ENCODE measurements at regions not wholly inside any gene's neighbourhood (a gene's known extent, or its start where the extent isn't known, plus 50 kb on each side); places are given as distances from the start of the nearest gene placed in this dataset.

DNA sequence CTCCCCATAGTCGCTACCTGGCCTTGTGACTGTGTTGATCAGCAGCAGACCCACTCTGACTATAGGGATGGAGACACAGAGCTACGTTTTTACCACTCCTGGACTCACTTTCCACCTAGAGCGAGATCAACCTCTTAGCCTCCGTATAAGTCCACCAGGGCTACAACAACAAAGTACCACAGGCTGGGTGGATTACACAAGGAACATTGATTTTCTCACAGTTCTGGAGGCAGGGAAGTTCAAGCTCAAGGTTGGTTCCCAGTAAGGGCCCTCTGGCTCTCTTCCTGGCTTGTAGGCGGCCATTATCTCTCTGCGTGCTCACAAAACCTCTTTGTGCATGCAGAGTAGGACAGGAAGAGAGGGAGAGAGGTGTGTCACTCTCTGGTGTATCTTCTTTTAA, 330.4 kb upstream of the PROK2 start:
- DNase-seq = no peak

DNA sequence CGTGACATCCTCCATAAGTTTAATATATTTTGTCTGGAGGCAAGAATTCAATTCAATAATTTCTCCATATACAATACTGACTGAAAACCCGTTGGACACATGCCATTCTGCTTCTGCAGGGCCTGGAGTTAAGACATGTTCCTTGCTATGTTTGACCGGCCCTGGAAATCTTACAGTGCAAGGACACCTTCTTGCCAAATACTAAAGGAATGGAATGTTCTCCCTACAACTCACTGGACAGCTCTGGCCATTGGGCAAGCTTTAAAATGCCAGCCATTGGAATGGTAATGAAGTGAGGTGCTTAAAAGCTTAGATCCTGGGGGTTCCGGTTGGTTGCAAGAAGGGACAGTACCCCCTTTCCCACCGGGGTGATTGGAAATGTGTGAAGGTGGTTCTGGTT, 329.8 kb upstream of the PROK2 start:
- DNase-seq = no peak

GRCh38 chr3:72113964-72114363, 329.0 kb upstream of the PROK2 start:
- no peak for DNase-seq

GRCh38 chr3:72113564-72113963, 328.6 kb upstream of the PROK2 start:
- DNase-seq = no peak

- DNase-seq = no peak
Observed at GRCh38 chr3:72112435-72112834, 327.5 kb upstream of the PROK2 start.

DNA sequence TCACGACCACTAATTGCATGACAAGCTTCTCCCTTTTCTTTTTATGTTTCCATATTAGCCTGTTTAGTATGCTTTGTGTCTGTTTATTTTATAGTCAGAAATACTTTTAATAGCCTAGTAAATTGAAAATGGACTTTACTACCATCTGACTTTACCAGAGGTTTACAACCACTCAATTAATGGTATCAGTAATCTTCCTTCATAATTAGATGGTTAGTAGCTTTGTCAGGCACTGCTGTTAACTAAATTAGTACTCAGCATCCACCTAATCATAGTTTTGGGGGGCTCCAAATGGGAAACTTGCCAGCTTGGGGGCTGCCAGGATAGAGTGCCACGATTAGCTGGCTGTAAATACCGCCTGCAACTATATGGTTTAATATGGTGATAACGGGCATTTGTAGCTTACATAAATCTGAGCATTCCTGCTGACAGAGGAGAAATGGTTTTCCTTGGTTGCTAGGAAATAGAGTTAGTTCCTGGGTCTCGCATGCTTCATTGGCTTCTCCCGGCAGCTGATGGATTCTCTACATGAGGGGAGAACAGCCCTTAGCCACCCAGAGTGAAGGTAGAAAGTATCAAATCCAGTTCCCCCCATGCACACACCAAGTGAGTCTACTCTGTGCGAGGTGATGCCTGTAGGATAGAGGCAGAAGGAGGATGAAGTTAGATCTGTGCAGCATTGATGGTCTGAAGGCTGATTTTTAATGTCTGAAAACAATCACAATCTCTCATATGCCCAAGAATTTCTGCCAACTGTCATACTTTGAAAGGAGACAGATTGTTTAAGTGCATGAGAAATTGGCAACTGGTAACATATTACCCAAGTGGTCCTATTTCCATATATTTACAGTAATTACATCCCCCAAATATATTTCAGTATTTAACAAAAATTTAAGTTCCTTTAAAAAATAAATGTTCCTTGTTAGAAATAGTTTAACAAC, 326.6 kb upstream of the PROK2 start:
- no peak for DNase-seq

DNA sequence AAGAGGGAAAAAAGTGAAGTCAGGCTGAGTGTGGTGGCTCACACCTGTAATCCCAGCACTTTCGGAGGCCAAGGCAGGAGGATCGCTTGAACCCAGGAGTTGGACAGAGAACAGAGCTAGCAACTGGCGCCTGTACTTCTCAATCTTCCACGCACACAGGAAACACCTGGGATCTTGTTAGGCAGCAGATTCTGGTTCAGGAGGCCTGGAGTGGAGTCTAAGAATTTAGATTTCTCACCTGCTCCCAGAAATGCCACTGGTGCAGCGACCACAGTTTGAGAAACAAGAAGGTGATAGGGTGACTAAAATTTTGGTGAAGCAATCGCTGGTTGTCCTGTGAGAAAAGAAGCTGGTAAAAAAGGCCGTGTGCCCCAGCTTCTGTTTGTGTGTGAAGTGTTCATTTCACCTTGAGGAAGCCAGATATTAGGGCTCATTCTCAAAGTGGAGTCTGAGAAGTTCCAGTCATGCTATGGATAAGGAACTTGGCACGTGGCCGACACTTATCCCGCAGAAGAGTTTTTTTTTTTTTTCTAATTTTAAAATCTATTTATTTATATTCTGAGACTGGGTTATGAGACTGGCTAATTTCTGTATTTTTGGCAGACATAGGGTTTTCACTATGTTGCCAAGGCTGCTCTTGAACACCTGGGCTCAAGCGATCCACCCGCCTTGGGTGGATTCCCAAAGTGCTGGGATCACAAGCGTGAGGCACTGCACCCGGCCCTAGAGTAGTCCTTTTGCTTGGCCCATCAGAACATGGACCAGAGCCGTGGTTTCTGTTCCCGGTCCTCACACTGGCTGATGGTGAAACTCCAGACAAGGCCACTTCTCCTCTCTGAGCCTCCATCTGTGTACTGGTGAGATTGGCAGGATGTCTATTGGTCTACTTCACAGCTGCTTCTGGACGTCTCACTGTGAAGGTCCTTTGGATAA, 324.6 kb upstream of the PROK2 start:
- DNase-seq = no peak

- no peak for DNase-seq
Observed at GRCh38 chr3:72105306-72105705, 320.4 kb upstream of the PROK2 start.

- DNase-seq = no peak
Observed at GRCh38 chr3:72102112-72102616, 317.2 kb upstream of the PROK2 start.

- DNase-seq = no peak
Observed at GRCh38 chr3:72101494-72101893, 316.5 kb upstream of the PROK2 start.

DNA sequence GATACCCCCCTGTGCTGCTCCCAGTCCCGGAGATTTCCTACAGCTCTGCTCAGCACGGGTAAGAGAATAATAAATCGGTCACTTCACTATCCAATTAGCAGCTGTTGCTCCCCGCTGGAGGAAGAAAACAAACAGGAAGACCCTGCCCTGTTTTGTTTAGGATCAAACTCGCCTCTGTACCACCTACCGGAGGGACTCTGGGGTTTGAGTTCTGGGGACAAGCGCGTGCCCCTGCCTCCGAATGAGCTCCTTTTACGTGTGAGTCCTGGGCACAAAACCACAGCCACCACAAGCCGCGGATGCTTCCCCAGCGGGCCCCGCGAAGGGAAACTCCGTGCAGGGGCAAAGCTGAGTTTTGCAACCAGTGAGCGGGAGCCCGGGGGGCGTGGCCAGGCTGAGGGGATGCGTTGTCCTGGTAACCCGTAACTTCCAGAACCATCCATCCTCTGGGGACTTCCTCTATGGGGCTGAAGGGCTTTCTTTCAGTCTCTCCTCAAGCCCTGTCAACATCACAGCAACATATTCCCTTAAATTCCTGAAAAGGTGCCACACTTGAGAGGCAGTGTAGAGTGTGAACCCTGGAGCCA, 315.7 kb upstream of the PROK2 start:
- DNase-seq = peak; percentile 93

DNA sequence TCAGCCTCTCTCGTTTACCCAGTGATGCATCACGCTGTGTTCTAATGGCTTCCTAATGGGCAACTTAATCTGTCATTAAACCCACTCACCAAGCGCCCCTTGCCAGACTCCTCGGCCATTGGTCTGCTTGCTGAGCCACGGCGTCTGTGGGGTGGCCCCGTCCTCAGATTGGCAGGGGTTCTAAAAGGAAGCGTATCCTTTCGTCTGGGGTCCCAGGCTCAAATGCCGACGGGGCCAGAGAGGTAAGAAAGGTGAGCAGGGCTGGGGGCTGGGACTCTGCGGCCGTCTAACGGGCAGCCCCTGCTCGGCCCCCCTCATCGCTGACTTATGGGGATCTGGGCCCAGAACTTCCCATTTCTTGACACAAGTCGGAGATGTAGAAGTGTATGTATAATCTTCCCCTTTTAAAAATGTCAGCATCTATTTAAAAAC, 315.1 kb upstream of the PROK2 start:
- DNase-seq = no peak

DNA sequence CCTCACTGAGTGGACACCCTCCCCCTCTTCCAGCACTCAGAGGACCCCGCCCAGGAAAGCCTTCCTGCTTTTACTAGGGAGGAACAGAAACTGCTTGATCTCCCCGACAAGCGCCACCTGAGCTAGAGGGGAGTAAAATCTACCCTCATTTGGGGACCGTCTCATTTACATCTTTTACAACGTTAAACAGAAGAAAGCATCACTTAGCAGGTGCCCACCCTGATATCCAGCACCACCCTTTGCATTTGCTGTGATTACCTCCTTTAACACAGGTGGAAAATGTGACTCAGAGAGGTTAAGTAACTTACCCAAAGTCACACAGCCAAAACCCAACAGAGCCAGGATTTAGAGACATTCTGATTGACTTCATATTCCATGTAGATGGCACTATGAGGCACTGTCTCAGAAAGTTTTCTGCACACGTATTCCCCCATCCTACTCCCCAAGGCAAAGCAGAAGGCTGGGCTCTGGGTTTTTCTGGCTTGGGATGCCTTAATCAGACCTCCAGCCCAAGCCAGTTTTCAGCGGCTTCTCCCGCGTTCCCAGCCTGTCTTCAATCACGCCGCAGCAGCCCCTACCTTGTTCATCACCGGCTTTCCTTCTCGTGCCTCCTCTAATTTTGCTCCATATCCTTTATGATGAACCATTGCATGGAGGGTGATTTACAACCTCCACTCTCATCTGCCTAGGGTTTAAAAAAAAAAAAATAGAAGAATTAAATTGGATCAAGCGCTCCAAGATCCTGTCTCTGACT, 314.6 kb upstream of the PROK2 start:
- no peak for DNase-seq

DNA sequence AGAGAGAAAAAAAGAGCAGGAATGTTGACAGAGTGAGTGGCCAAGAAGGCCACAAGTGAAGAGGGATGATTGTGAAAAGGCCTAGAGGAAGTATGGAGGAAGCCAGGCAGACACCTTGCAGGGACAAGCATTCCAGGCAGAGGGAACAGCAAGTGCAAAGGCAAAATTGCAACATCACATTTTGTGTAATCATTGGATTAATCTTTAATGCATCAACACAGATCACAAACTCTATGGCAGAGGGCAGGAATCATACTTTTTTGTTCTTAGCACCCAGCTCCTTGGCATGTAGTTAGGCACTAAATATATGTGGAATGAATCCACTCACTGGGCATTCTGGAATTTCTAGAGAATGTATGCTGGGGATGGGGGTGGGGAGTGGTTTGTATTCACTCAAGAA, 312.1 kb upstream of the PROK2 start:
- no peak for DNase-seq

DNA sequence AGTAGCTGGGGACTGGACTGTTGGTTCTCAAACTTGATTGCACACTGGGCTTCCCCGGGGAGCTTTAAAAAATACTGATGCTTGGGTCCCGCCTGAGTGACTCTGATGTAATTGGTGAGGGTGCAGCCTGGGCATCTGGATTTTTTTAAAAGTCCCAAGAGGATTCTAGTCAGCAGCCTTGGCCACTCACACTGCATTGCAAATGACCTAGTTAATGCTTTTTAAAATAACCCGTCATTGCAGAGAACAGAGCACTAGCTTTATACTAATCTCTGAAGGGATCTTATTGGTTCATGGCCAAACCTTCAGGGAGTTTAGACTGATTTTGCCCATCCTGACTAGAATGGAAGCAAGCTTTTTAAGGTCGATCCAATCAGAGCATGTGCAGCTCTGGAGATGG, 310.6 kb upstream of the PROK2 start:
- no peak for DNase-seq

DNA sequence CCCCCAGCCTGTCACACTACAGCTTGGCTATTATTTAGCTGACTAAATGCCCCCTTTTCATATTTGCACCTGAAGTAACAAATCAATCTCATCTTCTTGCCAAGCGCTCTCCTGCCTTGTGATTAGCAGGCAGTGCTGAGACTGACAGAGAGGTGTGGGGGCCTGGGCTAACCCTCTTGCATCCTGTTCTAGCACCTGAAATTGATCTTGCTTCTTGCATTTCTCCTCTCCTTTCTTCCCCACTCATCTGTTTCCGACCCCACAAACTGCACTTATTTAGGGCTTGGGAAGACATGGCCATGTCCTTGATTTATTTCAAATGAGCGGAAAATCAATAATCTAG, 309.0 kb upstream of the PROK2 start:
- DNase-seq = no peak

- no peak for DNase-seq
Observed at GRCh38 chr3:72093270-72093991, 308.5 kb upstream of the PROK2 start.

GRCh38 chr3:72092778-72093177, 307.8 kb upstream of the PROK2 start:
- DNase-seq = no peak

- DNase-seq = no peak
Observed at GRCh38 chr3:72088486-72089025, 303.6 kb upstream of the PROK2 start.

DNA sequence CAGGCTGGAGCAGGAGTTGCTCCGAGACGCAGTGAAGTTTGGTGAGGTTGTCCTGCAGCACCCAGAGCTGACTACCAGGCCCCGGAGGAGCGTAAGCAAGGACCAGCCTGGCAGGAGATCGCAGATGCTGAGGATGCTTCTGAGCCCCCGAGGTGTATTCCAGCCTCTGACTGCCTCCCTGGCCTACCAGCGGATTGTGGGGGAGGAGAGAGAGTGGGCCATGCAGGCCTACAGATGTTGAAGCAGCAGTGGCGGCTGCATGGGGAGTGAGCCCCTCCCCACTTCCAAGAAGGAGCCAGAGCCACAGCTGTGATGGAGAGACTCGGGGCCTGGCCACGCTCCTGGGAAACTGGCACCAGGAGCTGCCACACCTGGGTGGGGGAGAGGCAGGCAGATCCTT, 302.5 kb upstream of the PROK2 start:
- DNase-seq = no peak

- no peak for DNase-seq
Observed at GRCh38 chr3:72086743-72087087, 301.8 kb upstream of the PROK2 start.

Measured in left hindlimb (tissue), 1 donor.